B cell (primary cell): ENCODE measurements at regions not wholly inside any gene's neighbourhood (a gene's known extent, or its start where the extent isn't known, plus 50 kb on each side); places are given as distances from the start of the nearest gene placed in this dataset.

Source experiments
- ATAC-seq: fragments of 200-7000 bp; cut with Tn5 transposase; one replicate; pipeline ENCODE4 v1.10.0; 2021; ENCODE audit warnings: low read depth, mild to moderate bottlenecking, moderate number of reproducible peaks, moderate library complexity
- CTCF ChIA-PET: fragments of 350-600 bp; sonication (Branson Sonifier 250); formaldehyde crosslinking; loops from one replicate; lab custom pipeline; 2021; ENCODE audit warnings: antibody characterized with exemption, inconsistent platforms; lab: Charles Lee
- POLR2A ChIA-PET: fragments of 350-600 bp; sonication (Branson Sonifier 250); formaldehyde crosslinking; loops from one replicate; lab custom pipeline; 2021; ENCODE audit warnings: antibody characterized with exemption; lab: Charles Lee
- DNase-seq: peaks from one replicate; pipeline ENCODE4 v3.0.0; 2013
- H2AFZ ChIP-seq: 2 replicates; pipeline ENCODE4 v1.6.1; 2012; ENCODE audit warnings: mild to moderate bottlenecking, low read depth, low read length; ENCODE audit not compliant: insufficient read depth, poor library complexity, severe bottlenecking
- H3K27ac ChIP-seq, 2 donors: 1 replicate in 1 of 2; 2 replicates in 1 of 2; pipeline ENCODE4 v1.5.1; 2012 to 2013; ENCODE audit warnings: low read length in 2 of 2, mild to moderate bottlenecking in 2 of 2, moderate library complexity in 1 of 2
- H3K27me3 ChIP-seq, 4 experiments: fragments of 200-600 bp in 1 of 4; sonication (generic) in 1 of 4; replicated peaks in 1 of 4; 1 replicate in 2 of 4; 2 replicates in 2 of 4; pipeline versions ENCODE4 v1.6.1 to v1.7.0; 2013 to 2016; ENCODE audit warnings: low read length in 3 of 4, mild to moderate bottlenecking in 2 of 4, mixed read lengths in 1 of 4, moderate library complexity in 1 of 4; ENCODE audit not compliant: insufficient read depth in 4 of 4, control insufficient read depth in 3 of 4; ENCODE audit errors: control extremely low read depth in 1 of 4
- H3K36me3 ChIP-seq, 2 experiments: replicated peaks in 1 of 2; 1 replicate in 1 of 2; 2 replicates in 1 of 2; pipeline versions ENCODE4 v1.6.1 to v1.7.1; 2013; ENCODE audit warnings: low read length in 1 of 2; ENCODE audit not compliant: insufficient read depth in 2 of 2, control insufficient read depth in 1 of 2; ENCODE audit errors: control extremely low read depth in 1 of 2, extremely low read depth in 1 of 2
- H3K4me1 ChIP-seq, 2 donors: fragments of 200-600 bp in 1 of 2; sonication (generic) in 1 of 2; 1 replicate in 1 of 2; 2 replicates in 1 of 2; pipeline versions ENCODE4 v1.5.1 to v1.6.1; 2013 to 2017; ENCODE audit warnings: low read length in 2 of 2; ENCODE audit not compliant: control insufficient read depth in 2 of 2, insufficient read depth in 2 of 2
- H3K4me2 ChIP-seq: replicated peaks from 2 replicates; pipeline ENCODE3; 2012; ENCODE audit warnings: mild to moderate bottlenecking, low read depth, low read length; ENCODE audit not compliant: poor library complexity, severe bottlenecking
- H3K4me3 ChIP-seq, 5 experiments: fragments of 200-600 bp in 1 of 5; sonication (generic) in 1 of 5; 1 replicate in 3 of 5; 2 replicates in 2 of 5; pipeline versions ENCODE4 v1.5.1 to v1.7.0; 2011 to 2016; ENCODE audit warnings: low read length in 4 of 5, mild to moderate bottlenecking in 4 of 5, low read depth in 2 of 5, control low read depth in 1 of 5, moderate library complexity in 1 of 5; ENCODE audit not compliant: insufficient read depth in 1 of 5; ENCODE audit errors: control extremely low read depth in 1 of 5, extremely low read depth in 1 of 5
- H3K79me2 ChIP-seq: fragments of 200-600 bp; sonication (generic); one replicate; pipeline ENCODE4 v1.6.0; 2016; ENCODE audit warnings: low read length; ENCODE audit not compliant: control insufficient read depth, insufficient read depth
- H3K9ac ChIP-seq: fragments of 200-600 bp; sonication (generic); 2 replicates; pipeline ENCODE4 v1.6.1; 2017; ENCODE audit warnings: mild to moderate bottlenecking, low read length, moderate library complexity
- H3K9me3 ChIP-seq, 3 donors: one replicate each; pipeline versions ENCODE4 v1.6.1 to v1.7.1; 2013; ENCODE audit warnings: low read length in 2 of 3; ENCODE audit not compliant: control insufficient read depth in 2 of 3, insufficient read depth in 1 of 3; ENCODE audit errors: control extremely low read depth in 1 of 3
- H4K20me1 ChIP-seq: 2 replicates; pipeline ENCODE4 v1.6.0; 2012; ENCODE audit warnings: mild to moderate bottlenecking, low read length; ENCODE audit not compliant: insufficient read depth, control insufficient read depth, poor library complexity, severe bottlenecking
- H3K27ac Mint-ChIP-seq: one replicate; pipeline ENCODE4 v1.8.0; 2021; ENCODE audit warnings: mixed read lengths
- H3K27me3 Mint-ChIP-seq: one replicate; pipeline ENCODE4 v1.8.0; 2021; ENCODE audit warnings: mixed read lengths
- H3K4me1 Mint-ChIP-seq: one replicate; pipeline ENCODE4 v1.8.0; 2021; ENCODE audit warnings: mixed read lengths
- H3K4me3 Mint-ChIP-seq: one replicate; pipeline ENCODE4 v1.8.0; 2021; ENCODE audit warnings: mixed read lengths
- H3K9me3 Mint-ChIP-seq: one replicate; pipeline ENCODE4 v1.8.0; 2022; ENCODE audit warnings: mixed read lengths; ENCODE audit not compliant: insufficient read depth
- EZH2 ChIP-seq: IDR thresholded peaks from 2 replicates; pipeline ENCODE4 v1.6.1; 2012; ENCODE audit warnings: borderline replicate concordance, low read depth, mild to moderate bottlenecking, moderate library complexity, low read length; ENCODE audit not compliant: insufficient read depth, poor library complexity, severe bottlenecking
- WGBS: methylation state at CpG from one replicate; pipeline ENCODE4 v1.1.5; 2013; ENCODE audit warnings: missing lambda C conversion rate; ENCODE audit not compliant: insufficient coverage; 5-methylcytosine and 5-hydroxymethylcytosine counted together
- intact Hi-C: fragments of 100-400 bp; cut with micrococcal nuclease; formaldehyde crosslinking; loops from one replicate; pipeline ENCODE4 v1.10.0; 2022
- TF ChIP-seq, protein P1 (sequence below): fragments of 200-600 bp; IDR thresholded peaks from one replicate; pipeline ENCODE4 v1.8.0; 2022; ENCODE audit warnings: antibody characterized with exemption, mild to moderate bottlenecking

DNA sequence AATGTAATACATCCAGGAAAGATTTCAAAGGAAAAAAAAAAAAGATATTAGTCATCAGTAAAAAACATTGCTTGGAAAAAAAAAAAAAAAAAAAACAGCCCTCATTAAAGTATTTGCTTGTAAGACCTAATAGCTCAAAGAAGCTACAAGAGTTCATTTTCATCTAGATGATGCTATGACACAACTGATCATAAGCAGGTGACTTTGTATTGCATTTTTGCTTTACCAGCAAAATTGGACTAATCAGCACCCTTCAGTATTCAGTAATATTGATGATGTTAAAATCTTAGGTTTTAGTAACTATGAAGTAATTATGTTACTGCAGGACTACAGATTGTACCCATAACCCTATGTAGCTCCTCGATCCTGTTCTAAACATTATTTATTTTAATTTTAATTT, 214.7 kb upstream of the CADM2 start:
- Histone ChIP-seq H3K9me3 (no peaks in the 10 kb centered on the region), H3K4me3 (no peak overlapping the region), H3K4me2 (no peak overlapping the region), H3K4me1 (no peaks in the 10 kb centered on the region), H2AFZ (no peak overlapping the region), H4K20me1 (no peaks in the 10 kb centered on the region), H3K27ac (no peak overlapping the region), H3K9ac (no peak overlapping the region), H3K79me2 (no peaks in the 10 kb centered on the region), H3K27me3 (no peaks in the 10 kb centered on the region), H3K36me3 (no peaks in the 10 kb centered on the region)
- ATAC-seq: no peak
- Mint-ChIP-seq H3K4me1 (no peaks in the 10 kb centered on the region), H3K27me3 (no peaks in the 10 kb centered on the region), H3K9me3 (peaks cover 3% of the 10 kb centered on the region), H3K27ac (no peak overlapping the region), H3K4me3 (no peak overlapping the region)
- CTCF ChIA-PET: interaction anchor here (0.6 kb wide), 1 partner anchor 88 kb away, joined by 3 read pairs; no protein-coding TSS in a partner anchor
- intact Hi-C loops: no loop called here
- no peak for TF ChIP-seq EZH2
- TF ChIP-seq, protein P1, sequence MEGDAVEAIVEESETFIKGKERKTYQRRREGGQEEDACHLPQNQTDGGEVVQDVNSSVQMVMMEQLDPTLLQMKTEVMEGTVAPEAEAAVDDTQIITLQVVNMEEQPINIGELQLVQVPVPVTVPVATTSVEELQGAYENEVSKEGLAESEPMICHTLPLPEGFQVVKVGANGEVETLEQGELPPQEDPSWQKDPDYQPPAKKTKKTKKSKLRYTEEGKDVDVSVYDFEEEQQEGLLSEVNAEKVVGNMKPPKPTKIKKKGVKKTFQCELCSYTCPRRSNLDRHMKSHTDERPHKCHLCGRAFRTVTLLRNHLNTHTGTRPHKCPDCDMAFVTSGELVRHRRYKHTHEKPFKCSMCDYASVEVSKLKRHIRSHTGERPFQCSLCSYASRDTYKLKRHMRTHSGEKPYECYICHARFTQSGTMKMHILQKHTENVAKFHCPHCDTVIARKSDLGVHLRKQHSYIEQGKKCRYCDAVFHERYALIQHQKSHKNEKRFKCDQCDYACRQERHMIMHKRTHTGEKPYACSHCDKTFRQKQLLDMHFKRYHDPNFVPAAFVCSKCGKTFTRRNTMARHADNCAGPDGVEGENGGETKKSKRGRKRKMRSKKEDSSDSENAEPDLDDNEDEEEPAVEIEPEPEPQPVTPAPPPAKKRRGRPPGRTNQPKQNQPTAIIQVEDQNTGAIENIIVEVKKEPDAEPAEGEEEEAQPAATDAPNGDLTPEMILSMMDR: no peak
- DNase-seq: no peak
- POLR2A ChIA-PET: no interaction called here
- WGBS: no CpG with 5 or more reads among the region's 1 CpG

DNA sequence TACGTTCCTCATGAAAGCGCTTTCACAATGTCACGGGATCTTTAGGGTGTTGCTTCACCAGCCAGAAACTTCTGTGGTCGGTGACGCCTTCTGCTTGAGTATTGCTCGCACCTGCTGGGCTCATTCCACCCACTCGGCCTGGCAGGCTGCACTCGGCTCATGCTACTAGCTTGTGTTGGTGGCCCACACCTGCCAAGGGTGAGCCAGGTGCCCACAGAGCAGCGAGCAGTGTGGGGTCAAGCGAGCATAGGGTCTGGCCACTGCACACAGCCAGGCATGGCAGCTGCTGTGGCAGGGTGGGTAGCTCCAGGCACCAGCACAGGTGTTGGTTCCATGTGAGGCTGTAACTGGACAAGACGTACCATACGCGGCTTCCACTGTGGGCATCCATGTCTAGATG, 202.9 kb upstream of the CADM2 start:
- H3K9me3 ChIP-seq: peaks cover 0 to 31% (median 5%) of the 10 kb centered on the region in 3 donors
- peaks cover 4% of the 10 kb centered on the region for H3K9me3 Mint-ChIP-seq
- H3K4me3 ChIP-seq: no peak overlapping the region
- 92% methylated on average over 13 of the region's 13 CpGs for WGBS
- TF ChIP-seq, protein P1: no peak
- TF ChIP-seq EZH2: no peak
- H2AFZ ChIP-seq: no peak overlapping the region
- intact Hi-C loops: no loop called here
- no peak overlapping the region for H3K4me2 ChIP-seq
- no peaks in the 10 kb centered on the region for H4K20me1 ChIP-seq
- no peak overlapping the region for H3K27ac Mint-ChIP-seq
- no peaks in the 10 kb centered on the region for H3K79me2 ChIP-seq
- ChIA-PET CTCF (no interaction called here), POLR2A (no interaction called here)
- no peak overlapping the region for H3K4me3 Mint-ChIP-seq
- H3K4me1 ChIP-seq: no peaks in the 10 kb centered on the region
- no peak overlapping the region for H3K27ac ChIP-seq
- no peaks in the 10 kb centered on the region for H3K4me1 Mint-ChIP-seq
- H3K27me3 Mint-ChIP-seq: no peaks in the 10 kb centered on the region
- ATAC-seq: no peak
- H3K36me3 ChIP-seq: no peaks in the 10 kb centered on the region
- no peaks in the 10 kb centered on the region for H3K27me3 ChIP-seq
- H3K9ac ChIP-seq: no peak overlapping the region
- no peak for DNase-seq
